ENCODE measurements at regions not wholly inside any gene's neighbourhood (a gene's known extent, or its start where the extent isn't known, plus 50 kb on each side); places are given as distances from the start of the nearest gene placed in this dataset.

DNA sequence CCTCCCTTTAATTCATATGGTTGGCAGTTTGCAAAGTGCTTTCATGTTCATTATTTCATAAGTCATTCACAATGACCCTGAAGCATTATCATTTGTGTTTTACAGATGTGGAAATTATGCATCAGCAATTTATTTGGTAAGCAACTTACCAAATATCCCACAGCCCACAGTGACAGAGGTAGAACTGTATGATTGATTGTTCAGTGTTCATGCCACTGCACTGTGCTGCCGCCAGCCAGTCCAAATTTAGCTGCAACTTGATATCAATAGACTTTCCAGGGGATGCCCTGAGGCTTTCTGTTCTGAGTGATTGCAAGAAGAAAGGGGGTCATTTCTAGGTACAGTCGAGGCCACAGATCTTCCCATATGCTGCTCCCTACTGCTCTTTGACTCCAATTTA is 380.3 kb downstream of the PLPP3 start:
- no peaks in the 10 kb centered on the region for H3K27me3 ChIP-seq
- 65 to 71% methylated on average over 2 of the region's 2 CpGs for WGBS, 2 donors
- peaks cover 0 to 3% (median 0%) of the 10 kb centered on the region in 4 donors for H3K4me1 ChIP-seq

GRCh38 chr1:56197946-56198345 is 381.4 kb downstream of the PLPP3 start:
- H3K4me3 ChIP-seq = no peak overlapping the region
- no peaks in the 10 kb centered on the region for H3K9me3 ChIP-seq
- no peak for DNase-seq (ENCODE audit: low spot score in 2 of 2)
- H3K27ac ChIP-seq = no peak overlapping the region
- no peak for TF ChIP-seq CTCF (IDR thresholded peaks at IDR 0.05)
- no peak for TF ChIP-seq POLR2A (IDR thresholded peaks at IDR 0.05)
- no peak for TF ChIP-seq EP300 (IDR thresholded peaks at IDR 0.05)
- no peaks in the 10 kb centered on the region for H3K36me3 ChIP-seq
- H3K27me3 ChIP-seq = no peaks in the 10 kb centered on the region
- WGBS, 2 donors = 72 to 95% methylated on average over 2 of the region's 2 CpGs
- peaks cover 0 to 3% (median 0%) of the 10 kb centered on the region in 4 donors for H3K4me1 ChIP-seq

More for the DNA sequence above, 380.3 kb downstream of the PLPP3 start:
- DNase-seq (ENCODE audit: low spot score in 2 of 2) = no peak
- no peak overlapping the region for H3K27ac ChIP-seq
- TF ChIP-seq CTCF (IDR thresholded peaks at IDR 0.05) (no peak), POLR2A (IDR thresholded peaks at IDR 0.05) (no peak), EP300 (IDR thresholded peaks at IDR 0.05) (no peak)
- H3K4me3 ChIP-seq = no peak overlapping the region
- H3K36me3 ChIP-seq = no peaks in the 10 kb centered on the region
- no peaks in the 10 kb centered on the region for H3K9me3 ChIP-seq

GRCh38 chr1:56196839-56197238 is 382.5 kb downstream of the PLPP3 start:
- TF ChIP-seq EP300 (IDR thresholded peaks at IDR 0.05) = no peak
- TF ChIP-seq CTCF (IDR thresholded peaks at IDR 0.05) = no peak
- no peak for TF ChIP-seq POLR2A (IDR thresholded peaks at IDR 0.05)
- no peak for DNase-seq (ENCODE audit: low spot score in 2 of 2)
- H3K27ac ChIP-seq = no peak overlapping the region
- no peaks in the 10 kb centered on the region for H3K9me3 ChIP-seq
- peaks cover 0 to 3% (median 1%) of the 10 kb centered on the region in 4 donors for H3K4me1 ChIP-seq
- WGBS, 2 donors = 73 to 75% methylated on average over 2 of the region's 2 CpGs
- no peaks in the 10 kb centered on the region for H3K27me3 ChIP-seq
- no peak overlapping the region for H3K4me3 ChIP-seq
- no peaks in the 10 kb centered on the region for H3K36me3 ChIP-seq

DNA sequence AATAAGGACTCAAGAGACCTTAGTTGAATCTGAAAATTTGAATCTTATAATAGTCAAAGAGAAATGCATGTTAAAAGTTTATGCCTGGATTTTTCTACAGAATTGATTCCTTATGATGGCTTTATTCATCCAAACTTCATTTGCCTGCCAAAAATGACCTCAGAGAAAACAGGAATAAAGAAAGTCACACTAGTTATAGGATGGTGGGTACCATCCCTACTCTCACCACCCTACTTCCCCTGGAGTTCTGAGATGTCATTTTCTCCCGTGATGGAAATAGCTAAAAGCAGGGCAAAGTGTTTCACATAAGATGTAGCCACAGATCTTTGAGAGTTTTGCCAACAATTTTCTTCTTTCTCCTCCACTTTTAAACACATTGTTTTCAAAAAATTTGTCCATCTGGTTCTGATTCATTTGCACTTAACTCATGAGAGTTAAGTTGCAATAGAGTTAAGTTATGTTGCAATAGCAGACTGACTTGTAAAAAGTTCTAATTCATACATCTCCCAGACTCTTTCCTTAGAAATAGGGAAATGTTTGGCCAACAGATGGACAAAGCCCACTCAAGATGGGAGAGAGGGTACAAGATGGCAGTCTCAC is 384.6 kb downstream of the PLPP3 start:
- Histone ChIP-seq H3K4me1 (peaks cover 0 to 23% (median 0%) of the 10 kb centered on the region in 4 donors), H3K9me3 (no peaks in the 10 kb centered on the region), H3K27ac (no peak overlapping the region), H3K4me3 (no peak overlapping the region), H3K36me3 (no peaks in the 10 kb centered on the region), H3K27me3 (no peaks in the 10 kb centered on the region)
- no peak for DNase-seq (ENCODE audit: low spot score in 2 of 2)
- no peak for TF ChIP-seq POLR2A (IDR thresholded peaks at IDR 0.05)
- peak in 1 of 2 donors; percentile 15 for TF ChIP-seq EP300 (IDR thresholded peaks at IDR 0.05)
- 65 to 74% methylated on average over 1 of the region's 1 CpG for WGBS, 2 donors

DNA sequence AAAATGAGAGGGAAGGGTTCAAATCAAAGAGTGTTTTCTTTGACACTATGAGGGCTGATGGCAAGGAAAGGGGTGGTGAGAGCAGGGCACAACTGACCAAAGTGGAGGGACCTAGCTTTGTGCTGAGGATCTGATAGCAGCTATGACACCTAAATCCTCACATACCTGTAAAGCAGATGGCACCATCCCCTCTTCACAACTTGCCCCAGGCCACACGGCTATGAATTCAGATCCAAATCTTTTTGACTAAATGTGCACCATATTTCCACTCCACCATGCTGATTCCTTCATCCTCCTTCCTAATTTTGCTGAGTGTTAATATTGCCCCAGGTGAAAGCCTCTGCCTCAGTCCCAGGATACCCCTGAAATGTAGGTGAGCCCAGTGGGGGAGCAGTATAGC is 385.7 kb downstream of the PLPP3 start:
- H3K9me3 ChIP-seq = no peaks in the 10 kb centered on the region
- no peak overlapping the region for H3K27ac ChIP-seq
- TF ChIP-seq EP300 (IDR thresholded peaks at IDR 0.05) = no peak
- no peak for TF ChIP-seq POLR2A (IDR thresholded peaks at IDR 0.05)
- TF ChIP-seq CTCF (IDR thresholded peaks at IDR 0.05) = no peak
- H3K36me3 ChIP-seq = no peaks in the 10 kb centered on the region
- 95 to 100% methylated on average over 1 of the region's 1 CpG for WGBS, 2 donors
- H3K4me1 ChIP-seq = peaks cover 0 to 34% (median 0%) of the 10 kb centered on the region in 4 donors
- H3K27me3 ChIP-seq = no peaks in the 10 kb centered on the region
- H3K4me3 ChIP-seq = no peak overlapping the region
- no peak for DNase-seq (ENCODE audit: low spot score in 2 of 2)

All from tibial nerve (tissue), 4 donors.